ENCODE measurements at regions not wholly inside any gene's neighbourhood (a gene's known extent, or its start where the extent isn't known, plus 50 kb on each side); places are given as distances from the start of the nearest gene placed in this dataset.
"Not testable (repeated sequence)": the region's sequence is repeated elsewhere in the genome, so short reads cannot be mapped to it uniquely, and the experiment has no call there.

- WGBS, 2 experiments: 94% methylated on average over 2 of the region's 2 CpGs
- Histone ChIP-seq H3K4me3 (ENCODE audit: insufficient read depth, low read depth, low read length) (no peak overlapping the region), H3K27ac (ENCODE audit: insufficient read depth, low read depth, low read length, poor library complexity, severe bottlenecking) (no peak overlapping the region), H3K36me3 (ENCODE audit: control insufficient read depth, insufficient read depth, low read length) (no peaks in the 10 kb centered on the region), H3K9me3 (ENCODE audit: control insufficient read depth, low read length) (no peaks in the 10 kb centered on the region), H3K27me3 (ENCODE audit: control insufficient read depth, insufficient read depth, low read length, poor library complexity, severe bottlenecking) (no peaks in the 10 kb centered on the region), H3K4me1 (ENCODE audit: control insufficient read depth, insufficient read depth, low read length) (no peaks in the 10 kb centered on the region)
These were observed 216.7 kb upstream of the FTMT start for GRCh38 chr5:121634946-121635345.

GRCh38 chr5:121638126-121638525 lies 213.6 kb upstream of the FTMT start:
- Histone ChIP-seq H3K4me3 (ENCODE audit: insufficient read depth, low read depth, low read length) (no peak overlapping the region), H3K27ac (ENCODE audit: insufficient read depth, low read depth, low read length, poor library complexity, severe bottlenecking) (no peak overlapping the region), H3K36me3 (ENCODE audit: control insufficient read depth, insufficient read depth, low read length) (no peaks in the 10 kb centered on the region), H3K9me3 (ENCODE audit: control insufficient read depth, low read length) (no peaks in the 10 kb centered on the region), H3K27me3 (ENCODE audit: control insufficient read depth, insufficient read depth, low read length, poor library complexity, severe bottlenecking) (no peaks in the 10 kb centered on the region), H3K4me1 (ENCODE audit: control insufficient read depth, insufficient read depth, low read length) (no peaks in the 10 kb centered on the region)
- 93% methylated on average over 2 of the region's 2 CpGs; no CpG with 5 or more reads in 1 of the 2 experiments for WGBS, 2 experiments

- 93 to 97% methylated on average over 1 of the region's 1 CpG for WGBS, 2 experiments
These were observed 211.4 kb upstream of the FTMT start for GRCh38 chr5:121640298-121640697.

DNA sequence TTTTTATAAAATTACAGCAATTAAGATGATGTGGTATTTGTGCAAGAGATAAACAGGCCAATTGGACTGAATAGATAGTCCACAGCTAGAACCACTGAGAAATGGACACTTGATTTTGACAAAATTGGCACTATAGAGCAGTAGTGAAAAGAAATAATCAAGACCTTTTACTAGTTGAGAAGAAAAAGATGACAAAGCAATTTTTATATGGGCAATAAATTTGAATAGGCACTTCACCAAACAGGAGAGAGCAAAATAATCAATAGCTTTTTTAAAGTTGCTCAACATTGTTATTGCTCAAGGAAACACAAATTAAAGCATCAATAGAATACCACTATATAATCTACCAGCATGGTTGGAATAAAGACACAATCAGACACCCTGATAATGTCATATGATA lies 193.5 kb upstream of the FTMT start:
- H3K27me3 ChIP-seq (ENCODE audit: control insufficient read depth, insufficient read depth, low read length, poor library complexity, severe bottlenecking): no peaks in the 10 kb centered on the region
- no peaks in the 10 kb centered on the region for H3K9me3 ChIP-seq (ENCODE audit: control insufficient read depth, low read length)

More at GRCh38 chr5:121640298-121640697, 211.4 kb upstream of the FTMT start:
- no peaks in the 10 kb centered on the region for H3K27me3 ChIP-seq (ENCODE audit: control insufficient read depth, insufficient read depth, low read length, poor library complexity, severe bottlenecking)
- no peak overlapping the region for H3K4me3 ChIP-seq (ENCODE audit: insufficient read depth, low read depth, low read length)
- H3K4me1 ChIP-seq (ENCODE audit: control insufficient read depth, insufficient read depth, low read length): no peaks in the 10 kb centered on the region
- no peaks in the 10 kb centered on the region for H3K9me3 ChIP-seq (ENCODE audit: control insufficient read depth, low read length)
- no peaks in the 10 kb centered on the region for H3K36me3 ChIP-seq (ENCODE audit: control insufficient read depth, insufficient read depth, low read length)
- H3K27ac ChIP-seq (ENCODE audit: insufficient read depth, low read depth, low read length, poor library complexity, severe bottlenecking): no peak overlapping the region

DNA sequence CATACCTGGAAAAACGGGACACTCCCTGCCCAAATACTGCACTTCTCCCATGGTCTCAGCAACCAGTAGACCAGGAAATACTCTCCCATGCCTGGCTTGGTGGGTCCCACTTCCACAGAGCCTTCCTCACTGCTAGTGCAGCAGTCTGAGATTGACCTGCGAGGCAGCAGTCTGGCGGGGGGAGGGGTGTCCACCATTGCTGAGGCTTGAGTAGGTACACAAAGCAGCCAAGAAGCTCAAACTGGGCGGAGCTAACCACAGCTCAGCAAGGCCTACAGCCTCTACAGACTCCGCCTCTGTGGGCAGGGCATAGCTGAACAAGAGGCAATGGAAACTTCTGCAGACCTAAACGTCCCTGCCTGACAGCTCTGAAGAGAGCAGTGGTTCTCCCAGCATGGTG lies 191.5 kb upstream of the FTMT start:
- Histone ChIP-seq H3K4me1 (ENCODE audit: control insufficient read depth, insufficient read depth, low read length) (no peaks in the 10 kb centered on the region), H3K36me3 (ENCODE audit: control insufficient read depth, insufficient read depth, low read length) (no peaks in the 10 kb centered on the region), H3K4me3 (ENCODE audit: insufficient read depth, low read depth, low read length) (no peak overlapping the region), H3K9me3 (ENCODE audit: control insufficient read depth, low read length) (no peaks in the 10 kb centered on the region), H3K27ac (ENCODE audit: insufficient read depth, low read depth, low read length, poor library complexity, severe bottlenecking) (no peak overlapping the region), H3K27me3 (ENCODE audit: control insufficient read depth, insufficient read depth, low read length, poor library complexity, severe bottlenecking) (no peaks in the 10 kb centered on the region)
- 89 to 93% methylated on average over 6 of the region's 6 CpGs for WGBS, 2 experiments

More for the DNA sequence above, 193.5 kb upstream of the FTMT start:
- H3K4me3 ChIP-seq (ENCODE audit: insufficient read depth, low read depth, low read length): no peak overlapping the region
- H3K4me1 ChIP-seq (ENCODE audit: control insufficient read depth, insufficient read depth, low read length): no peaks in the 10 kb centered on the region
- no peak overlapping the region for H3K27ac ChIP-seq (ENCODE audit: insufficient read depth, low read depth, low read length, poor library complexity, severe bottlenecking)
- H3K36me3 ChIP-seq (ENCODE audit: control insufficient read depth, insufficient read depth, low read length): no peaks in the 10 kb centered on the region

GRCh38 chr5:121665542-121665941 lies 186.1 kb upstream of the FTMT start:
- not testable (repeated sequence) for H3K4me1 ChIP-seq (ENCODE audit: control insufficient read depth, insufficient read depth, low read length)
- 92 to 100% methylated on average over 3 to 4 of the region's 4 CpGs for WGBS, 2 experiments

GRCh38 chr5:121667292-121667691 lies 184.4 kb upstream of the FTMT start:
- Histone ChIP-seq H3K27me3 (ENCODE audit: control insufficient read depth, insufficient read depth, low read length, poor library complexity, severe bottlenecking) (no peaks in the 10 kb centered on the region), H3K4me1 (ENCODE audit: control insufficient read depth, insufficient read depth, low read length) (no peaks in the 10 kb centered on the region), H3K36me3 (ENCODE audit: control insufficient read depth, insufficient read depth, low read length) (no peaks in the 10 kb centered on the region), H3K27ac (ENCODE audit: insufficient read depth, low read depth, low read length, poor library complexity, severe bottlenecking) (no peak overlapping the region), H3K9me3 (ENCODE audit: control insufficient read depth, low read length) (no peaks in the 10 kb centered on the region), H3K4me3 (ENCODE audit: insufficient read depth, low read depth, low read length) (no peak overlapping the region)
- WGBS, 2 experiments: 86 to 92% methylated on average over 2 to 3 of the region's 3 CpGs

More at GRCh38 chr5:121665542-121665941, 186.1 kb upstream of the FTMT start:
- H3K36me3 ChIP-seq (ENCODE audit: control insufficient read depth, insufficient read depth, low read length); H3K4me3 ChIP-seq (ENCODE audit: insufficient read depth, low read depth, low read length); H3K27ac ChIP-seq (ENCODE audit: insufficient read depth, low read depth, low read length, poor library complexity, severe bottlenecking); H3K27me3 ChIP-seq (ENCODE audit: control insufficient read depth, insufficient read depth, low read length, poor library complexity, severe bottlenecking); H3K9me3 ChIP-seq (ENCODE audit: control insufficient read depth, low read length): not testable (repeated sequence)

GRCh38 chr5:121668635-121669034 lies 183.0 kb upstream of the FTMT start:
- H3K36me3 ChIP-seq (ENCODE audit: control insufficient read depth, insufficient read depth, low read length): no peaks in the 10 kb centered on the region
- H3K27me3 ChIP-seq (ENCODE audit: control insufficient read depth, insufficient read depth, low read length, poor library complexity, severe bottlenecking): no peaks in the 10 kb centered on the region
- H3K9me3 ChIP-seq (ENCODE audit: control insufficient read depth, low read length): no peaks in the 10 kb centered on the region
- H3K4me1 ChIP-seq (ENCODE audit: control insufficient read depth, insufficient read depth, low read length): no peaks in the 10 kb centered on the region
- WGBS, 2 experiments: 94 to 98% methylated on average over 1 of the region's 1 CpG
- H3K4me3 ChIP-seq (ENCODE audit: insufficient read depth, low read depth, low read length): no peak overlapping the region
- no peak overlapping the region for H3K27ac ChIP-seq (ENCODE audit: insufficient read depth, low read depth, low read length, poor library complexity, severe bottlenecking)

GRCh38 chr5:121671624-121672023 lies 180.1 kb upstream of the FTMT start:
- Histone ChIP-seq H3K36me3 (ENCODE audit: control insufficient read depth, insufficient read depth, low read length) (no peaks in the 10 kb centered on the region), H3K4me3 (ENCODE audit: insufficient read depth, low read depth, low read length) (no peak overlapping the region), H3K27ac (ENCODE audit: insufficient read depth, low read depth, low read length, poor library complexity, severe bottlenecking) (no peak overlapping the region), H3K9me3 (ENCODE audit: control insufficient read depth, low read length) (no peaks in the 10 kb centered on the region), H3K27me3 (ENCODE audit: control insufficient read depth, insufficient read depth, low read length, poor library complexity, severe bottlenecking) (no peaks in the 10 kb centered on the region), H3K4me1 (ENCODE audit: control insufficient read depth, insufficient read depth, low read length) (no peaks in the 10 kb centered on the region)
- WGBS, 2 experiments: 94 to 100% methylated on average over 2 of the region's 2 CpGs

GRCh38 chr5:121675924-121676323 lies 175.8 kb upstream of the FTMT start:
- H3K27ac ChIP-seq (ENCODE audit: insufficient read depth, low read depth, low read length, poor library complexity, severe bottlenecking): no peak overlapping the region
- WGBS, 2 experiments: 89 to 94% methylated on average over 2 of the region's 2 CpGs
- H3K4me1 ChIP-seq (ENCODE audit: control insufficient read depth, insufficient read depth, low read length): no peaks in the 10 kb centered on the region
- H3K9me3 ChIP-seq (ENCODE audit: control insufficient read depth, low read length): no peaks in the 10 kb centered on the region
- no peaks in the 10 kb centered on the region for H3K36me3 ChIP-seq (ENCODE audit: control insufficient read depth, insufficient read depth, low read length)
- no peak overlapping the region for H3K4me3 ChIP-seq (ENCODE audit: insufficient read depth, low read depth, low read length)
- no peaks in the 10 kb centered on the region for H3K27me3 ChIP-seq (ENCODE audit: control insufficient read depth, insufficient read depth, low read length, poor library complexity, severe bottlenecking)

- Histone ChIP-seq H3K27ac (ENCODE audit: insufficient read depth, low read depth, low read length, poor library complexity, severe bottlenecking) (no peak overlapping the region), H3K9me3 (ENCODE audit: control insufficient read depth, low read length) (no peaks in the 10 kb centered on the region), H3K4me1 (ENCODE audit: control insufficient read depth, insufficient read depth, low read length) (no peaks in the 10 kb centered on the region), H3K27me3 (ENCODE audit: control insufficient read depth, insufficient read depth, low read length, poor library complexity, severe bottlenecking) (no peaks in the 10 kb centered on the region), H3K36me3 (ENCODE audit: control insufficient read depth, insufficient read depth, low read length) (no peaks in the 10 kb centered on the region), H3K4me3 (ENCODE audit: insufficient read depth, low read depth, low read length) (no peak overlapping the region)
- 89 to 93% methylated on average over 6 of the region's 6 CpGs for WGBS, 2 experiments
These were observed 170.3 kb upstream of the FTMT start for GRCh38 chr5:121681229-121681855.

Data from ectodermal cell (in vitro differentiated cells).